ENCODE measurements at regions not wholly inside any gene's neighbourhood (a gene's known extent, or its start where the extent isn't known, plus 50 kb on each side); places are given as distances from the start of the nearest gene placed in this dataset.

DNA sequence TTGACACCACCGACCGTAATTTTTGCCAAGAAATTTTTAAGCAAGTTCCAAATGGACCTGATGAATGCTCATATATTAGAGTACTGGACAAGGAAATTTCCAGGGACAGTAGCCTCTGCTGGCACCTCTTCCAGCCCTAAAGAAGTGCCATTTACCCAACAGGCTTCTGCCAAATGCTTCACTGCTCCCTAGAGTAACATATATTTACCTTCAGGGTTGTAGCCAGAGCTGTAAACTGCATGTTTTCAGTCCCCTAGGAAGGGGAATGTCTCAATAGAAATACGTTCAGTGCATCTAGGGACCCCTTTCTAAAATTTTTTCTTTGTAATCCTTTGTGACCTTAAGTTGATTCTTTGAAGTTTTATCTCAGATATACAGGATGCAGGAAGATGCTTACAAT is 143.1 kb upstream of the SMAD1 start:
- H3K27me3 ChIP-seq = no peaks in the 10 kb centered on the region
- H3K4me3 ChIP-seq = no peak overlapping the region
- intact Hi-C loops (cut with DNase I) = no loop called here
- H3K4me1 ChIP-seq (ENCODE audit: insufficient read depth) = no peaks in the 10 kb centered on the region
- WGBS, 3 donors = 66 to 71% (median 68%) methylated on average over 3 of the region's 3 CpGs
- no peak overlapping the region for H3K27ac ChIP-seq
- no peaks in the 10 kb centered on the region for H3K36me3 ChIP-seq
- TF ChIP-seq EP300 (IDR thresholded peaks at IDR 0.05) (no peak), POLR2A (IDR thresholded peaks at IDR 0.05) (no peak)
- TF ChIP-seq, protein P1, sequence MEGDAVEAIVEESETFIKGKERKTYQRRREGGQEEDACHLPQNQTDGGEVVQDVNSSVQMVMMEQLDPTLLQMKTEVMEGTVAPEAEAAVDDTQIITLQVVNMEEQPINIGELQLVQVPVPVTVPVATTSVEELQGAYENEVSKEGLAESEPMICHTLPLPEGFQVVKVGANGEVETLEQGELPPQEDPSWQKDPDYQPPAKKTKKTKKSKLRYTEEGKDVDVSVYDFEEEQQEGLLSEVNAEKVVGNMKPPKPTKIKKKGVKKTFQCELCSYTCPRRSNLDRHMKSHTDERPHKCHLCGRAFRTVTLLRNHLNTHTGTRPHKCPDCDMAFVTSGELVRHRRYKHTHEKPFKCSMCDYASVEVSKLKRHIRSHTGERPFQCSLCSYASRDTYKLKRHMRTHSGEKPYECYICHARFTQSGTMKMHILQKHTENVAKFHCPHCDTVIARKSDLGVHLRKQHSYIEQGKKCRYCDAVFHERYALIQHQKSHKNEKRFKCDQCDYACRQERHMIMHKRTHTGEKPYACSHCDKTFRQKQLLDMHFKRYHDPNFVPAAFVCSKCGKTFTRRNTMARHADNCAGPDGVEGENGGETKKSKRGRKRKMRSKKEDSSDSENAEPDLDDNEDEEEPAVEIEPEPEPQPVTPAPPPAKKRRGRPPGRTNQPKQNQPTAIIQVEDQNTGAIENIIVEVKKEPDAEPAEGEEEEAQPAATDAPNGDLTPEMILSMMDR (IDR thresholded peaks at IDR 0.05) = no peak
- no peaks in the 10 kb centered on the region for H3K9me3 ChIP-seq
- no peak for DNase-seq

DNA sequence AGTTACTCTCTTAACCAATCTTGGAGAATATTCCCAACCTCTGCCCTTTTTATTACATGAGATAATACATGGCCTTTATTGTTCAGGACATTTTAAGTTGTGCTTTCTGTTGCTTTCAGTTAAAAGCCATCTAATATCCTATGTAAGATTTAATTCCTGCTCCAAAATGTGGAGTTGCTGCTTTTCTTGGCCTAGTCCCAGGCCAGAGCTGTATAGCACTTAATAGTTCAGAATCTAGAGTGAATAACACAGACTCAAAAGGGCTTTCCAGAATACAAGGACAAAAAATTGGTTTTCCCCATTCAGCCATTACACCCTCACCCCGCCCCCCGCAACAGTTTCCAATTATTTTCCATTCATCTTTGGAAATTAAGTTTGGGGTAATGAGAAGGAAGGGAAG is 144.3 kb upstream of the SMAD1 start:
- DNase-seq = no peak
- intact Hi-C loops (cut with DNase I) = no loop called here
- 95 to 96% (median 96%) methylated on average over 2 of the region's 2 CpGs for WGBS, 3 donors
- H3K27me3 ChIP-seq = no peaks in the 10 kb centered on the region
- no peaks in the 10 kb centered on the region for H3K36me3 ChIP-seq
- no peaks in the 10 kb centered on the region for H3K9me3 ChIP-seq
- H3K4me1 ChIP-seq (ENCODE audit: insufficient read depth) = no peaks in the 10 kb centered on the region
- no peak overlapping the region for H3K27ac ChIP-seq
- H3K4me3 ChIP-seq = no peak overlapping the region
- TF ChIP-seq, protein P1 (IDR thresholded peaks at IDR 0.05) = no peak
- TF ChIP-seq EP300 (IDR thresholded peaks at IDR 0.05) (no peak), POLR2A (IDR thresholded peaks at IDR 0.05) (no peak)

DNA sequence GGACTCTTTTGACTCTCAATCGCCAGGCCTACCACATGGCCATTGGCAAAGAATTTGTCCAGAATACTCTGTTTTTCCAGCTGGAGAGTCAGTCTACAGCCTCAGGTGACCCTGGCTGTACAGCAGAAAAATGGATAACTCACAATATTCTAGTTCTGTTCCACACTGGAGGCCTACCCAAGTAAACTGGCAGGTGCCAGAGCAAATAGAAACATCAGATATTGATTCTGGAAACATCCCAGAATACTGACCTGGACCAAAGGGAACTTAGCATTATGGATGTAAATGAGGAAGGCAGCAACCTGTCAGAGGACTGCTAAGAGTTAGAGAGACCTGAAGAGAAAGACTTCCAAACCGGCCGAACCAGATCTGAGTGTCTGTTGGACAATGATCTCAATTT is 147.9 kb upstream of the SMAD1 start:
- no peak for DNase-seq
- H3K36me3 ChIP-seq = no peaks in the 10 kb centered on the region
- TF ChIP-seq EP300 (IDR thresholded peaks at IDR 0.05) = no peak
- TF ChIP-seq, protein P1 (IDR thresholded peaks at IDR 0.05) = no peak
- no peak for TF ChIP-seq POLR2A (IDR thresholded peaks at IDR 0.05)
- WGBS, 3 donors = 85 to 90% (median 89%) methylated on average over 3 of the region's 3 CpGs
- H3K9me3 ChIP-seq = no peaks in the 10 kb centered on the region
- intact Hi-C loops (cut with DNase I) = no loop called here
- no peak overlapping the region for H3K4me3 ChIP-seq
- H3K27me3 ChIP-seq = no peaks in the 10 kb centered on the region
- no peaks in the 10 kb centered on the region for H3K4me1 ChIP-seq (ENCODE audit: insufficient read depth)
- H3K27ac ChIP-seq = no peak overlapping the region

DNA sequence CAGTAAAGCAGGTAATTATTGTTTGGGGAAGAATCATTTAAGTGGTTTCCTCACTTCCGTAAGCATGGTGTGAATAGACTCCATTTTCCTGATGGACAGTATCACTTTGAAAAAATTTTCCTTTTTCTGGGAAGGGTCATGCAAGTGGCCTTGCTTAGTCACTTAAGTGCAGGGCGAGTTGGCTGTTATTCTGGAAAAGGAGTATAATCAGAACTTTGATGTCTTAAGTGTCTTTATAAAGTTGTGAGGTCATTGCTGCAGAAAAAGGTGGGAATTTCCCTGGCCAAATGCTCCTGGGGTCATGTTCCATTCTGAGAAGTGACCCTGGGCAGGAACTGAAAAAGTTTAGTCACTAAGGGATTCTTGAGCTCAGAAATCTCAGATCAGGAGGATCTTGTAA is 146.1 kb upstream of the OTUD4 start:
- no peak overlapping the region for H3K27ac ChIP-seq
- no peak overlapping the region for H3K4me3 ChIP-seq
- no peak for DNase-seq
- TF ChIP-seq, protein P1 (IDR thresholded peaks at IDR 0.05) = no peak
- TF ChIP-seq POLR2A (IDR thresholded peaks at IDR 0.05) = no peak
- no peak for TF ChIP-seq EP300 (IDR thresholded peaks at IDR 0.05)
- peaks cover 0 to 5% of the 10 kb centered on the region in 2 donors for H3K9me3 ChIP-seq
- H3K4me1 ChIP-seq (ENCODE audit: insufficient read depth) = no peaks in the 10 kb centered on the region
- intact Hi-C loops (cut with DNase I) = no loop called here
- WGBS, 3 donors = 57 to 71% (median 60%) methylated on average over 2 of the region's 2 CpGs
- no peaks in the 10 kb centered on the region for H3K36me3 ChIP-seq
- no peaks in the 10 kb centered on the region for H3K27me3 ChIP-seq

DNA sequence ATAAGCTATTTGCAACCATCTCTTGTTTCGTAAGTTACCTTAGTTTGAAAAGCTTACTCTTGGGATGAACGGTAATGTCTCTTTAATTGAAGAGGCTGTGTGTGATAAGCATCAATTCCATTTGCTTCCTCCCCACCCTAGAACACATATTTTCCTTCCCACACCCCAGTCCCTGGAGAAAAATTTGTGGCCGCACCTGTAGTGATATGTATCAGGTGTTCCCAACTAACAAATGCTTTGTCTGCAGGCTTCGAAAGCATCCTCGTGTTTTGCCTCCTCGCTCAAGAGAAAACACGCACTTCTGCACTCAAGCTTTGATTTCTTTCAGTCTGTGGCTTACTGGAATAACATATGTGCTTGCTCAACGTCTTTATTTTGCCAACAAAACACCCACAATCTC is 143.8 kb upstream of the OTUD4 start:
- H3K4me1 ChIP-seq (ENCODE audit: insufficient read depth) = no peaks in the 10 kb centered on the region
- H3K9me3 ChIP-seq = peaks cover 0 to 5% of the 10 kb centered on the region in 2 donors
- DNase-seq = no peak
- no peak overlapping the region for H3K27ac ChIP-seq
- no peaks in the 10 kb centered on the region for H3K36me3 ChIP-seq
- no peaks in the 10 kb centered on the region for H3K27me3 ChIP-seq
- WGBS, 3 donors = 67 to 78% (median 75%) methylated on average over 8 of the region's 8 CpGs
- TF ChIP-seq POLR2A (IDR thresholded peaks at IDR 0.05) = no peak
- TF ChIP-seq, protein P1 (IDR thresholded peaks at IDR 0.05) = no peak
- TF ChIP-seq EP300 (IDR thresholded peaks at IDR 0.05) = no peak
- intact Hi-C loops (cut with DNase I) = no loop called here
- no peak overlapping the region for H3K4me3 ChIP-seq

Data from ovary (tissue), 7 donors.